ENCODE measurements at regions not wholly inside any gene's neighbourhood (a gene's known extent, or its start where the extent isn't known, plus 50 kb on each side); places are given as distances from the start of the nearest gene placed in this dataset.
"Not testable (repeated sequence)": the region's sequence is repeated elsewhere in the genome, so short reads cannot be mapped to it uniquely, and the experiment has no call there.

DNA sequence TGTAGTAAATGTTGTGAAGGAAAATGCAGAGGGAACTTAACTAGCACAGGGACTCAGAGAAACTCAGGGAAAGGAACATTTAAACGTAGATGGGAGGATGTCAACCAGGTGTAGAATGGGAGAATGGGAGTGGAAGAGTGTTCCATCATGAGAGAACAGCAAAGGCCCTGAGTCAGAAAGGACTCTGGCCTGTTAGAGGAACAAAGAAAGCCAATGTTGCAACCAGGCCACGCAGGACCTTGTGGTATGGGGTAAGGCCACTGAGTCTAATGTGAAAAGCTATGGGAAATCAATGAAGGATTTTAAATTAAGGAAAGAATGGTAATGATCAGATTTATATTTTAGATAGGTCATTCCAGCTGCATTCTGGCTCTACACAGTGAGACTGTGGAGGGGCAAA, 76.6 kb upstream of the NBPF26 start:
- DNase-seq (ENCODE audit: low read depth); H3K4me3 ChIP-seq (replicated peaks; ENCODE audit: low read depth, low read length): not testable (repeated sequence)

DNA sequence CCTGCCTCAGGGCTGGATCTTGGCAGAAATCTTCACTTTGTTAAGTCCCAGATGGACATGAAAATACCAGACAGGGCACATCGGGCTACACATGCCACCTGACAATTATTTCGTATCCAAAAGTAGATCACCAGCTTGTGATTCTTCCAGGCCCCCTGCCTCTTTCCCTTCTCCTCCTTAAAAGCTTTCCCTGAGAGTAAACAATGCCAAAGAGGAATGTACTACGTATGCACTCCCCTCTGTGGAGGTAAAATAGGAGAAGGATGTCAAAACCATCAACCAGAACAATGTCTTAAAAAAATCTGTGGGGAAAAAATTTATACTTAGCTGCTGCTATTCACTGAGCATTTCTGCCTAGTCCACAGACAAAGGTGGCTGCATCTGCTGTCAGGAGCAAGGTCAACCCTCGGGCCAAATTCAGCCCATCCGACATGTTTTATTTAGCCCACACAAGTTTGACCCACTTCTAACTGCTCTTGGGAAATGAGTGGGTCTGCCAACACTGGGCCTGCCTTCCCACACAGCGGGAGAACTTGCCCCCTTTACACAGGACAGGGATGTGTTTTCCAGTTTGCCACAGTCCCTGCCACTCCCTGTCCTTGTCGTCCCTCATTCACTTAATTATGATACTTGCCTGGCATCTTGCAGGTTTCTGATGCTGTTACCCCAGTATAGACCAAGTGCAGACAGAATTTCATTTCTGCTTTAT, 74.7 kb upstream of the NBPF26 start:
- H3K4me3 ChIP-seq (replicated peaks; ENCODE audit: low read depth, low read length); DNase-seq (ENCODE audit: low read depth): not testable (repeated sequence)

DNA sequence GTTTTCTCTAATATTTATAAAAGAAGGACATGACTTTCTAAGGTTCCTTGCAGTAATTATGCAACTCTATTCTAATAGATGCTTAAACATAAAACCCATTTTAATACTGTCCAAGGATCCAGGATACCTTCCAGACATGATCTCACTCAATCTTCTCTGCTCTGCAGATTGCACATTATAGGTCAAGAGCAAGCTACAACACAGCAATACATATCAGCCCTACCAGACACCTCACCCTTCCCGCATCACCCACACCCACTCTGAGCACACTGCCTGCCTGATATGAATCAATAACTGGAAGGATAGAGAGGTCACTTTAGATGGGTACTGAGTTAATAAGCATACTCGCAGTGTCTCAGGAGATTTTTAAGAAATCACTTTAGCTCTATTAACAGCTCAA, 74.0 kb upstream of the NBPF26 start:
- not testable (repeated sequence) for H3K4me3 ChIP-seq (replicated peaks; ENCODE audit: low read depth, low read length); DNase-seq (ENCODE audit: low read depth)

DNA sequence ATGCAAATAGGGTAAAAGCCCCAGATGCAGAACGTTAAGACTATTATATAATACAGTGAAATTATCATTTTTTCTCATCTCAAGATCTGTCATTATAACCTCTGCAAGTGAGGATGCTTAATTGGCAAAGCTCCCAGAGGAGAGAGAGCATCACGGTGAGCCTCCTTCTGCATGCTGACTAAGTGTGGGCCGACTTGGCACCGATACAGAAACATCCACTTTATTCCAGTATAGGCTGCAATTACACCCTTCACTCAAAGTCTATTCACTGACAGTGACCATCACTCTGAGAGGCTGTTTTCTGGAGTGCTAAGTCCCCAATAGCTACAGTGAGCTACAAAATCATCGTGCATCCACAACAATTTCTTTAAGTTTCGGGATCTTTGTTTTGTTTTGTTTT, 69.6 kb upstream of the NBPF26 start:
- not testable (repeated sequence) for DNase-seq (ENCODE audit: low read depth); H3K4me3 ChIP-seq (replicated peaks; ENCODE audit: low read depth, low read length)

DNA sequence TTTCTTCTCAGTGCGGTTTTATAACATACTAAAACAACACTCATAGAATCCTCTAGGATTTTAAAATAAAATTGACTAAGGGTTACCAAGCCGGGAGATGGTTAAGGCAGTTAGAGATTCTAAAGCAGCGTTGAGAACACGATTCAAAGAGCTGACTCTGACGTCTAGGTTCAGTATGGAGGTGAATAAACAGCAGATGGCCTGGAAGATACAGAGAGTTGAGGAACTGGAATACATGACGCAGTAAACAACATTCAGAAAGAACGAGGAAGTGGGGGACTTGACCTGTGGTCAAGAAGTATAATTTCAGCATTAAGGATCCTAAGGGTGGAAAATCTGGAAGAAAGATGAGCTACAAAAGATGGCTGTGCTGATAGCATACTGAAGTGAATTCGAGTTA, 68.4 kb upstream of the NBPF26 start:
- DNase-seq (ENCODE audit: low read depth); H3K4me3 ChIP-seq (replicated peaks; ENCODE audit: low read depth, low read length): not testable (repeated sequence)

DNA sequence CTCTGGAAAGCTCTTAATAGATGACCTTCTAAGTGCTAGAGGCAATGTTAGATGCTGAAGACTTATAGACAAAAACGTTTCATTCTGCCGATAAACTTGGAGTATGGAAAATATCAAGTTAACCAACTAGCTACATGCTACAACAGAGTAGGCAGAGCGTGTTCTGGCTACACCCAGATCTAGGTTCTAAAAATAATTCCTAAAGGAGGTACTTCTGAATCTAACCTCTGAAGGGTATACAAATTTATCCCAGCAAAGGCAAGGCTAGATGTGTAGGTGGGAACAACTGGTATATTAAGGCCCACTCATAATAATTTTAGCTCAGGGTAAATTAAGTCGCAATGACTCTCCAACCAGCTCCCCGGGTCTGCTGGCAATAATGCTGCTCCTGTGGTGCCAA, 67.6 kb upstream of the NBPF26 start:
- H3K4me3 ChIP-seq (replicated peaks; ENCODE audit: low read depth, low read length); DNase-seq (ENCODE audit: low read depth): not testable (repeated sequence)

DNA sequence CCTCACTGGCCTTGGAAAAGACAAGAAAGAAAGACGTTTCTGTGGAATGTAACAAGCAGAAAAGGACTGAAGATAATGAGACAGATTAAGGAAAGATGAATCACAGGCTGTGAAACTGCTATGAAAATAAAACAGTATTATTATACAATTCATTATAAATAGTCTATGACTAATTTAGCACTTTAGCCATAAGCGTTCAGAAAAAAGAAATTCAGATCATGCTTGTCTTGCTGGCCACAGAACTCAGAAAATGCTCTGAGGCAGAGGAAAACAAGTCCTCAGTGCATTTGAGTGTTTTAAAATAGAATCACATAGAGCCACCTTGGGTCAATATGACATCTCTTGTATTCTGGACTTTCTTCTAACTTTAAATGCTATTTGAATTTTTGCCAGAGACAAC, 65.9 kb upstream of the NBPF26 start:
- H3K4me3 ChIP-seq (replicated peaks; ENCODE audit: low read depth, low read length); DNase-seq (ENCODE audit: low read depth): not testable (repeated sequence)

DNA sequence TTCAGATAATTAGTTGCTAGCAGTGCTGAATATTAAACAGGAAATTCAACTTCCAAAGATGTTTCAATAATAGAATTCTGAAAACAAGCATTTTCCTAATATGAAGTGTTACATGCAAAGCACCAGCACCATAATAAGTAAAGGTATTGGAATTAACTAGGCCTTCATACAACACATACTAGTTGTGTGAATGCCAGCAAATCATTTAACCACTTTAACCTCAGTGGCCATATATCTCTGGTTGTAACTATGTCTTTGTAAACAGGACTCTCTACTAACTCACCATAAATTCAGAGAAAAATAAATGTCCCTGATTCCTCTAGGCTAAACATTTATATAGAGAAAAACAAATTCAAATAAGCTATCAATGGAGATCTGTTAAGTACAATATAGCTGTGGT, 65.1 kb upstream of the NBPF26 start:
- H3K4me3 ChIP-seq (replicated peaks; ENCODE audit: low read depth, low read length); DNase-seq (ENCODE audit: low read depth): not testable (repeated sequence)

DNA sequence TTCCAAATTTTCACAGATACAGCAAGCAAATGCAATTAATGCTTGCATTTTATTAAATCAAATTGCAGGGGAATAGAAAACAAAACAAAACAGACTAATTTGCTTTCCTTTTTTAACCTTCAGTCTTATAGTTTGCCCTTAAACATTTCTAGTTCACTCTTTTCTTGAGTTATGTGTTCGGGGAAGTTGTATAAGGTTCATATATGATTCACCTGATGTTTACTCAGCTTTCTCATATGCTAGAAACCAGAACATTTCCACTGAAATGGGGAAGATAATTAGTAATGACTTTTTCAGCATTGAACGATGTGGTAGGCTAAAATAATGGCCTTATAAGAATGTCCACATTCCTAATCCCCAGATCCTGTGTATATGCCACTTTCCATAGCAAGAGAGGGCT, 64.6 kb upstream of the NBPF26 start:
- DNase-seq (ENCODE audit: low read depth); H3K4me3 ChIP-seq (replicated peaks; ENCODE audit: low read depth, low read length): not testable (repeated sequence)

DNA sequence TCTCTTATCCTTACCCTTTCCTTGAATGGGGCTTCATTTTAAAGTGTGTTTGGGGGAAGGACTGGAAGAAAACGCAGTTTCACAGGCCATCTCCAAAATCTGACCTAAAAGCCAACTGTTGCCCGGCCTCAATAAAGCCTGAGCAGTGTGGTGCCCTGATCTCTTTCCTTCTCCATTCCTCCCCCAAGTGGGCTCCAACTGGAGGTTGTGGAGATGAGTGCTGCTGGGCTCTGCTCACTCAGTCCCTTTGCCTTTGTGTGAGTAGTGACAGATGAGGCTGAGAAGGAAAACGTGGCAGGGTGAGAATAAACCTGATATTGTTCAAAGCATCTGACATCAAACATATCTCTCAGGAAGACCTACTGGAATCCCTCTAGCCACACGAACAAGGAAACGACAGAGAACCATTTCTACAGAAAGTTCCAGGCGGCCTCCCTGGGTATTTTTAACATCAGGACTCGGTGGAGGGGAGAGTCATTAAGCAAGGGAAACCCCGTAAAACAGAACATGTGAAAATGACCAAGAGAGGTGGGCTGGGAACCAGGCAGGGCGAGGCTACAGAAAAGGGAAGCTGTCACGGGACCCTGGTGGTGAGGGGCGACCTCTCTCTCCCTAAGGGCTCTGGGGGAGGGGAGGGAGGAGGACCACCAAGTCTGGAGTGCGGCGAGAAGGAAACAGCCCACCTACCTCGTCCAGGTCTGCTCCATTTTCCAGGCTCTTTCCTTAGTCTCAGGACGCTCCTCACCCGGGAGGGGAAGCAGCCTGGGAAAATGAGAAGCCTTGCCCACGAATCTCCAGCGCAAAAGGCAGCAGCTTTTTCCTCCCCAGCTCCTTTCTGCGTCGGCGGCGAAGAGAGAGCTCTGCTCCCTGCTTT, 59.1 kb upstream of the NBPF26 start:
- peak overlapping the region; percentile 35 for H3K4me3 ChIP-seq (replicated peaks; ENCODE audit: low read depth, low read length)
- not testable (repeated sequence) for DNase-seq (ENCODE audit: low read depth)

DNA sequence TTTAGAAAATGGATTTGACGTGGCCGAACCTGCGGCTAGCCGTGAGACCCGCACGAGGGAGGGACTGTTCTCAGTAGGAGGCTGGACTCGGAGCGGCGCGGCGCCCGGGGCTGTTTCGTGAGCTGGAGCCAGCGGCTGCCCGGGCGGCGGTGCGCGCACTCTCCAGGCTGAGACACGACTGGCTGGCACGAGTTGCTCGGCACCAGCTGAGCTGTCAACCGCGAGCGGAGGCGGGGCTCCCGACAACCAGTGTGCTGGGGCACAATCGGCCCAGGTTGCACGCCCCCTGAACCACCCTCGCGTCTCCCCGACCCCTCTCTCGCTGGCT, 58.5 kb upstream of the NBPF26 start:
- peak overlapping the region; percentile 35 for H3K4me3 ChIP-seq (replicated peaks; ENCODE audit: low read depth, low read length)
- DNase-seq (ENCODE audit: low read depth): not testable (repeated sequence)

DNA sequence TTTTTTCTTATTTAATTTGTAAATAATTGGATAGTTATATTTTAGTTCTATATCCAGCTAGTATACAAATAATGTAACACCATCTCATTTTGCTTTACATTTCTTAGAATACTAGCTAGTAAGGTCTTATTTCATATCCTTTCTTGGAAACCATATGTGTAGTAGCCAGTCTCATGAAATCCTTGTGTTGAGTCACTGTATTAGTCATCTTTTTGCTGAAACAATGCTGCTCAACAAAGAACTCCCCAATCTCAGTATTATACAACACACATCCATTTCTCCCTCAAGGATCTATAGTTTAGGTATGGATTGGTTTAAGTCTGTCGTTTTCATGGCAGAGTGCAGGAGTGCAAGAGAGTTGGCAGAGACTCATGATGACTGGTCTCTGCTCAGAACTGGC, 55.6 kb upstream of the NBPF26 start:
- DNase-seq (ENCODE audit: low read depth); H3K4me3 ChIP-seq (replicated peaks; ENCODE audit: low read depth, low read length): not testable (repeated sequence)

Measured in fibroblast of pulmonary artery (primary cell).